Trophoblast cell (in vitro differentiated cells and primary cell): ENCODE measurements at regions not wholly inside any gene's neighbourhood (a gene's known extent, or its start where the extent isn't known, plus 50 kb on each side); places are given as distances from the start of the nearest gene placed in this dataset.

Experiments
- DNase-seq, 2 donors: peaks; one replicate each; pipeline ENCODE4 v3.0.0-alpha.2; 2016
- H2AFZ ChIP-seq: 2 replicates; pipeline ENCODE4 v1.6.1; 2013; ENCODE audit warnings: low read length, moderate library complexity, mild to moderate bottlenecking; ENCODE audit not compliant: insufficient read depth, poor library complexity
- H2AK5ac ChIP-seq: 2 replicates; pipeline ENCODE4 v1.6.1; 2013; ENCODE audit warnings: mild to moderate bottlenecking, low read length
- H2BK120ac ChIP-seq: 2 replicates; pipeline ENCODE4 v1.6.1; 2013; ENCODE audit warnings: low read length, mild to moderate bottlenecking, moderate library complexity; ENCODE audit not compliant: insufficient read depth, poor library complexity
- H2BK12ac ChIP-seq: 2 replicates; pipeline ENCODE4 v1.6.1; 2013; ENCODE audit warnings: mild to moderate bottlenecking, low read length, moderate library complexity
- H2BK5ac ChIP-seq: 2 replicates; pipeline ENCODE4 v1.6.1; 2013; ENCODE audit warnings: low read length, low read depth, moderate library complexity, mild to moderate bottlenecking; ENCODE audit not compliant: poor library complexity
- H3K14ac ChIP-seq: 2 replicates; pipeline ENCODE4 v1.6.1; 2013; ENCODE audit warnings: mild to moderate bottlenecking, low read length
- H3K18ac ChIP-seq: 2 replicates; pipeline ENCODE4 v1.6.1; 2013; ENCODE audit warnings: mild to moderate bottlenecking, low read length
- H3K23ac ChIP-seq: 2 replicates; pipeline ENCODE4 v1.6.1; 2013; ENCODE audit warnings: low read length
- H3K27ac ChIP-seq: 2 replicates; pipeline ENCODE4 v1.5.1; 2013; ENCODE audit warnings: low read depth, mild to moderate bottlenecking, inconsistent platforms, low read length, moderate library complexity
- H3K27me3 ChIP-seq: 2 replicates; pipeline ENCODE4 v1.6.1; 2013; ENCODE audit warnings: inconsistent platforms, mild to moderate bottlenecking, low read length, moderate library complexity; ENCODE audit not compliant: insufficient read depth
- H3K36me3 ChIP-seq, 2 experiments: 1 replicate in 1 of 2; 2 replicates in 1 of 2; pipeline ENCODE4 v1.6.1; 2013; ENCODE audit warnings: low read length in 2 of 2, mild to moderate bottlenecking in 2 of 2, moderate library complexity in 1 of 2; ENCODE audit not compliant: insufficient read depth in 2 of 2, control insufficient read depth in 1 of 2
- H3K4ac ChIP-seq: 2 replicates; pipeline ENCODE4 v1.6.1; 2013; ENCODE audit warnings: low read depth, mild to moderate bottlenecking, low read length, moderate library complexity
- H3K4me1 ChIP-seq, 2 experiments: 1 replicate in 1 of 2; 2 replicates in 1 of 2; pipeline ENCODE4 v1.6.1; 2013; ENCODE audit warnings: low read length in 2 of 2, mild to moderate bottlenecking in 2 of 2, moderate library complexity in 1 of 2; ENCODE audit not compliant: insufficient read depth in 2 of 2, control insufficient read depth in 1 of 2
- H3K4me2 ChIP-seq: 2 replicates; pipeline ENCODE4 v1.6.1; 2013; ENCODE audit warnings: inconsistent platforms, mild to moderate bottlenecking, low read length, moderate library complexity
- H3K4me3 ChIP-seq: 2 replicates; pipeline ENCODE4 v1.5.1; 2013; ENCODE audit warnings: mild to moderate bottlenecking, low read depth, low read length, inconsistent platforms
- H3K79me1 ChIP-seq: one replicate; pipeline ENCODE4 v1.6.1; 2013; ENCODE audit warnings: low read length
- H3K79me2 ChIP-seq: 2 replicates; pipeline ENCODE4 v1.6.1; 2013; ENCODE audit warnings: low read length, mild to moderate bottlenecking; ENCODE audit not compliant: control insufficient read depth, insufficient read depth, poor library complexity
- H3K9ac ChIP-seq: 2 replicates; pipeline ENCODE4 v1.6.1; 2013; ENCODE audit warnings: mild to moderate bottlenecking, low read length
- H3K9me3 ChIP-seq: 2 replicates; pipeline ENCODE4 v1.6.1; 2013; ENCODE audit warnings: low read depth, mild to moderate bottlenecking, control low read depth, inconsistent platforms, low read length; ENCODE audit not compliant: insufficient read depth
- H4K12ac ChIP-seq: 2 replicates; pipeline ENCODE4 v1.6.1; 2013; ENCODE audit warnings: low read depth, mild to moderate bottlenecking, low read length, moderate library complexity
- H4K8ac ChIP-seq: 2 replicates; pipeline ENCODE4 v1.6.1; 2013; ENCODE audit warnings: low read depth, mild to moderate bottlenecking, low read length, moderate library complexity
- H4K91ac ChIP-seq: one replicate; pipeline ENCODE4 v1.6.1; 2013; ENCODE audit warnings: low read depth, mild to moderate bottlenecking, low read length, moderate library complexity
- WGBS: extraction: QIAGEN DNeasy Blood & Tissue Kit; methylation state at CpG from one replicate; pipeline ENCODE4 v1.1.7; 2013; ENCODE audit warnings: missing lambda C conversion rate; ENCODE audit not compliant: insufficient read length, insufficient coverage; ENCODE audit errors: extremely low coverage; 5-methylcytosine and 5-hydroxymethylcytosine counted together

DNA sequence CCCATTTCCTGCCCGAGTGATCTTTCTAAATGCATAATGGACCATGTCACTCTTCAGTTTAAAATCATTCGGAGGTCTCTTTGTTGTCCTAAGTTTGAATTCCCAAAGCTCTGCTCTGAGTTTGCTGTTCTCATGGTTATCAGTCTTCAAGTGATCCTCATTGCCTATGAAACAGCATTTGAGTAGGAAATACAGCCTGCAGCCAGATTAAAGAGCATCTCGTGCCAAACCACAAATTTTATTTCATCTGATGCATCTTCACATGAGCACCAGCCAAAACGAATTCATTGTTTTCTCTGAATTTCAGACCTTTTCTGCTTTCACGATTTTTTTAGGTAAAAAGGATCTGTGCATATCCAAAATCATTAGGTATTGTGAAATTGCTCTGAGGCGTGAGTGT lies 299.6 kb downstream of the TDRD3 start:
- WGBS, result no CpG with 5 or more reads among the region's 6 CpGs
- H3K79me1 ChIP-seq, result no peaks in the 10 kb centered on the region
- no peak overlapping the region for H3K9ac ChIP-seq

DNA sequence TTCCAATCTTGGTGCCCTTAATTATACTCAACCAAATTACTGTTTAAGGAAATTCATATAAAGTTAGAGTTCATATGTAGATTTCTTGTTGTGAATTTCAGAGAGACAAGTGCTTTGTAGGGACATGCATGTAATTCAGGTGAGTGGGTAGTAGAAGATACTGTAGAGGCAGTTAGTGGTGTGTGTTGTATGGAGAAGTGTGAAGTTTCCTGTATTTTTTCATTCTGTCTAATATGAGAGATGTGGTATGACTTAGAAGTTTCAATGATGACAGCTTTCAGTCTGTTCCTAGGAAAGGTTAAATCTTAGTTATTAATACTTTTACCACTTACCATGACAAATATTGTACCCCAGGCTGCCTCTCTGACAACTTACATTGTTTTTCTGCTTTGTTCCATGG lies 294.2 kb downstream of the TDRD3 start:
- Histone ChIP-seq H3K14ac (no peak overlapping the region), H3K79me2 (no peaks in the 10 kb centered on the region), H4K12ac (no peak overlapping the region), H2AFZ (no peak overlapping the region), H2BK5ac (no peak overlapping the region), H3K4me3 (no peak overlapping the region), H2AK5ac (no peak overlapping the region), H3K36me3 (no peaks in the 10 kb centered on the region), H3K4me1 (no peaks in the 10 kb centered on the region), H4K8ac (no peak overlapping the region), H3K9ac (no peak overlapping the region), H3K27me3 (no peaks in the 10 kb centered on the region), H3K23ac (no peak overlapping the region), H3K9me3 (no peaks in the 10 kb centered on the region), H3K18ac (no peak overlapping the region), H3K4ac (no peak overlapping the region), H3K27ac (no peak overlapping the region), H2BK12ac (no peak overlapping the region), H3K79me1 (no peaks in the 10 kb centered on the region), H4K91ac (no peak overlapping the region), H2BK120ac (no peak overlapping the region), H3K4me2 (no peak overlapping the region)
- DNase-seq, result no peak

More for the DNA sequence above, 299.6 kb downstream of the TDRD3 start:
- Histone ChIP-seq H2BK12ac (no peak overlapping the region), H4K8ac (no peak overlapping the region), H3K27me3 (no peaks in the 10 kb centered on the region), H3K4ac (no peak overlapping the region), H3K36me3 (no peaks in the 10 kb centered on the region), H3K4me1 (peaks cover 0 to 2% of the 10 kb centered on the region in 2 experiments), H3K14ac (no peak overlapping the region), H3K4me3 (no peak overlapping the region), H4K91ac (no peak overlapping the region), H2AK5ac (no peak overlapping the region), H3K9me3 (no peaks in the 10 kb centered on the region), H3K18ac (no peak overlapping the region), H2BK5ac (no peak overlapping the region), H3K27ac (no peak overlapping the region), H3K79me2 (no peaks in the 10 kb centered on the region), H4K12ac (no peak overlapping the region), H2BK120ac (no peak overlapping the region), H3K4me2 (no peak overlapping the region), H3K23ac (no peak overlapping the region), H2AFZ (no peak overlapping the region)
- no peak for DNase-seq

- H3K4me3 ChIP-seq, result no peak overlapping the region
- no peak overlapping the region for H2BK5ac ChIP-seq
- no peaks in the 10 kb centered on the region for H3K79me1 ChIP-seq
- H2AK5ac ChIP-seq, result no peak overlapping the region
- DNase-seq, result no peak
- H4K91ac ChIP-seq, result no peak overlapping the region
- H3K36me3 ChIP-seq, result no peaks in the 10 kb centered on the region
- H3K14ac ChIP-seq, result no peak overlapping the region
- H4K8ac ChIP-seq, result no peak overlapping the region
- no peak overlapping the region for H4K12ac ChIP-seq
- no peak overlapping the region for H3K18ac ChIP-seq
- H3K4me2 ChIP-seq, result no peak overlapping the region
- H3K9ac ChIP-seq, result no peak overlapping the region
- H3K9me3 ChIP-seq, result no peaks in the 10 kb centered on the region
- no peak overlapping the region for H3K4ac ChIP-seq
- WGBS, result no CpG with 5 or more reads among the region's 6 CpGs
- H3K27ac ChIP-seq, result no peak overlapping the region
- H2AFZ ChIP-seq, result no peak overlapping the region
- no peaks in the 10 kb centered on the region for H3K4me1 ChIP-seq
- no peaks in the 10 kb centered on the region for H3K79me2 ChIP-seq
- no peak overlapping the region for H3K23ac ChIP-seq
- H2BK120ac ChIP-seq, result no peak overlapping the region
- no peak overlapping the region for H2BK12ac ChIP-seq
- no peaks in the 10 kb centered on the region for H3K27me3 ChIP-seq
These were observed 293.6 kb downstream of the TDRD3 start for GRCh38 chr13:60690604-60691003.

DNA sequence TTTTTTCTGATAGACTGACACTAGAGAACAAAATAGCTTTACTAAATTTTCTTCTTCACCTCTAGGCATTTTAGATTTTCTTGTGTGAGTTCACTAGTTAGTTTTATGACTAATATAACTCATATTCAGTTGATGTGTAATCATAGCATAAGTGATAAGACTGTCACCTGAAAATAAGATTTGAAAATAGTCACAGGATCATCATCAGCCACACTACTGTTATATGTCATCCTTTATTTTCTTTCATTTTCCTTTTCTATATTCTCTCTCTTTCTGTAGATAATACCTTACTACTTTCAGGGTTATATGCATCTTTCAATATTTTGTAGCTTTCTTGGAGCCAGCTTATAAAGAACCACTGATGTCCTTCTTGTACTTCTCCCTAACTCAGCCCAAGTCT lies 292.6 kb downstream of the TDRD3 start:
- Histone ChIP-seq H3K79me2 (no peaks in the 10 kb centered on the region), H3K4me1 (no peaks in the 10 kb centered on the region), H3K14ac (no peak overlapping the region), H2BK120ac (no peak overlapping the region), H3K9ac (no peak overlapping the region), H3K36me3 (no peaks in the 10 kb centered on the region), H3K23ac (no peak overlapping the region), H2AK5ac (no peak overlapping the region), H3K9me3 (no peaks in the 10 kb centered on the region), H3K4me2 (no peak overlapping the region), H2BK12ac (no peak overlapping the region), H3K4me3 (no peak overlapping the region), H4K12ac (no peak overlapping the region), H3K27ac (no peak overlapping the region), H4K8ac (no peak overlapping the region), H3K79me1 (no peaks in the 10 kb centered on the region), H3K4ac (no peak overlapping the region), H3K18ac (no peak overlapping the region), H4K91ac (no peak overlapping the region), H3K27me3 (no peaks in the 10 kb centered on the region), H2AFZ (no peak overlapping the region), H2BK5ac (no peak overlapping the region)
- no peak for DNase-seq

DNA sequence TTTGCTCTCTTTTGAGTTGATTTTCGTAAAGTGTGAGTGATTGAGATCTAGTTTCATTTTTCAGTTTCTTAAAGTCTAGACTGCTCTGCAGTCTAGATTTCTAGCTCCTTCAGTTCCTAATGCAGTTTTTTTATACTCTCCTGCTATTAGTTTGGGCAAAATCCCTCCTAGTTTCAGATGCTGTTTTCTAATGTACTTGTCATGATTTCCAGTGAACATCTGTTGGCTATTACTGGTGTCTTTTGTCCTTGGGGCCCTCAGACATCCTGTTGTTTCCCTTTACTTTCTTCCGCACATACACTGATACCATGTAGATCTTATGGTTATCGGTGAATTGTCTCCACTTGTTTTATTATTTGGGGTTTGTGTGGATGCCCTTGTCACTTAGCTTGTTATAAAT lies 292.1 kb downstream of the TDRD3 start:
- Histone ChIP-seq H3K27me3 (no peaks in the 10 kb centered on the region), H2BK12ac (no peak overlapping the region), H3K14ac (no peak overlapping the region), H2BK5ac (no peak overlapping the region), H3K27ac (no peak overlapping the region), H4K8ac (no peak overlapping the region), H2AK5ac (no peak overlapping the region), H2AFZ (no peak overlapping the region), H3K4me2 (no peak overlapping the region), H4K91ac (no peak overlapping the region), H3K9me3 (no peaks in the 10 kb centered on the region), H3K4ac (no peak overlapping the region), H3K79me1 (no peaks in the 10 kb centered on the region), H4K12ac (no peak overlapping the region), H3K9ac (no peak overlapping the region), H3K4me1 (no peaks in the 10 kb centered on the region), H3K36me3 (no peaks in the 10 kb centered on the region), H2BK120ac (no peak overlapping the region), H3K23ac (no peak overlapping the region), H3K79me2 (no peaks in the 10 kb centered on the region), H3K4me3 (no peak overlapping the region), H3K18ac (no peak overlapping the region)
- WGBS, result no CpG with 5 or more reads among the region's 3 CpGs
- no peak for DNase-seq
